ENCODE measurements at regions not wholly inside any gene's neighbourhood (a gene's known extent, or its start where the extent isn't known, plus 50 kb on each side); places are given as distances from the start of the nearest gene placed in this dataset.

DNA sequence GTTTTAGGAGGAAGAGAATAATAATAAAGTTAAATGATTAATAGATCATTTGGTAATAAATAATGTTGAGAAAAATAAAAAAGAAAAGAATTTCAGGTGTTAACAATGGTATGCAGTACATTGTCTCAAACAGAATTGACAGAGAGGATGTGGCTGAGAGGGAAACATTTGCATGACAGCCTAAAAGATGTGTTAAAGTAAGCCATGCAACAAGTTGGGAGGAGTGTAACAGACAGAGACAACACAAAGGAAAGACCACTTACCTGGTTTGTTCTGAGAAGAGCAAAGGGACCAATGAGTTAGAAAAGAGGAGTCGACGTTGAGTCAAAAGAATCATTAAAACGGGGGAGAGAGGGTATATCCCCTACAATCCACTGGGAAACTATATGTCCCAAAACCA lies 814.0 kb downstream of the KCNT2 start:
- H3K27ac ChIP-seq, result no peak overlapping the region
- DNase-seq (ENCODE audit: low spot score in 2 of 2), result no peak
- no peak overlapping the region for H3K4me3 ChIP-seq
- H3K4me1 ChIP-seq, result no peaks in the 10 kb centered on the region
- TF ChIP-seq, protein P1, sequence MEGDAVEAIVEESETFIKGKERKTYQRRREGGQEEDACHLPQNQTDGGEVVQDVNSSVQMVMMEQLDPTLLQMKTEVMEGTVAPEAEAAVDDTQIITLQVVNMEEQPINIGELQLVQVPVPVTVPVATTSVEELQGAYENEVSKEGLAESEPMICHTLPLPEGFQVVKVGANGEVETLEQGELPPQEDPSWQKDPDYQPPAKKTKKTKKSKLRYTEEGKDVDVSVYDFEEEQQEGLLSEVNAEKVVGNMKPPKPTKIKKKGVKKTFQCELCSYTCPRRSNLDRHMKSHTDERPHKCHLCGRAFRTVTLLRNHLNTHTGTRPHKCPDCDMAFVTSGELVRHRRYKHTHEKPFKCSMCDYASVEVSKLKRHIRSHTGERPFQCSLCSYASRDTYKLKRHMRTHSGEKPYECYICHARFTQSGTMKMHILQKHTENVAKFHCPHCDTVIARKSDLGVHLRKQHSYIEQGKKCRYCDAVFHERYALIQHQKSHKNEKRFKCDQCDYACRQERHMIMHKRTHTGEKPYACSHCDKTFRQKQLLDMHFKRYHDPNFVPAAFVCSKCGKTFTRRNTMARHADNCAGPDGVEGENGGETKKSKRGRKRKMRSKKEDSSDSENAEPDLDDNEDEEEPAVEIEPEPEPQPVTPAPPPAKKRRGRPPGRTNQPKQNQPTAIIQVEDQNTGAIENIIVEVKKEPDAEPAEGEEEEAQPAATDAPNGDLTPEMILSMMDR (IDR thresholded peaks at IDR 0.05), result no peak
- TF ChIP-seq POLR2AphosphoS5 (IDR thresholded peaks at IDR 0.05) (no peak), EP300 (IDR thresholded peaks at IDR 0.05) (no peak), POLR2A (IDR thresholded peaks at IDR 0.05) (no peak)
- H3K36me3 ChIP-seq, result no peaks in the 10 kb centered on the region
- WGBS, result 96% methylated on average over 3 of the region's 3 CpGs
- no peaks in the 10 kb centered on the region for H3K27me3 ChIP-seq
- H3K9me3 ChIP-seq, result no peaks in the 10 kb centered on the region

DNA sequence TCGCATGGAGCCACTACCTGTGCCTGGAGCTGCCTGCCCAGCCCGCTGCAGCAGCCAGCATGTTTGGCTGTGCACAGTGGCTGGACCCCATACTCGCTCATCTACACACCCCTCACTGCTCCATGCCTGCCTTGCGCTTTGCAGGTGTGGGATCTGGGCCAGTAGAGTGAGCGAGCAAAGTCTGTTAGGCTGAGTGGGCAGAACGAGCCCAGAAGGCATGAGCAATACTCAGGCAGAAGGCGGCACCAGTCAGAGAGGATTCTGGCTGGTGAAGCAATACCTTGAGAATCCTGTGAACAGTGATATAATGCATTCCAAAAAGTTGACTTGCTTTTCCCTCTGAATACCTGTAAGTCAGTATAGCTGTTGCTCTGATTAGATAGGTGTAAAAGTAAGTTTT lies 816.4 kb downstream of the KCNT2 start:
- H3K27me3 ChIP-seq, result no peaks in the 10 kb centered on the region
- no peak for DNase-seq (ENCODE audit: low spot score in 2 of 2)
- TF ChIP-seq, protein P1 (IDR thresholded peaks at IDR 0.05), result no peak
- TF ChIP-seq EP300 (IDR thresholded peaks at IDR 0.05), result no peak
- no peak for TF ChIP-seq POLR2AphosphoS5 (IDR thresholded peaks at IDR 0.05)
- TF ChIP-seq POLR2A (IDR thresholded peaks at IDR 0.05), result no peak
- no peak overlapping the region for H3K4me3 ChIP-seq
- no peaks in the 10 kb centered on the region for H3K9me3 ChIP-seq
- H3K27ac ChIP-seq, result no peak overlapping the region
- WGBS, result 95% methylated on average over 6 of the region's 7 CpGs
- no peaks in the 10 kb centered on the region for H3K36me3 ChIP-seq
- no peaks in the 10 kb centered on the region for H3K4me1 ChIP-seq

DNA sequence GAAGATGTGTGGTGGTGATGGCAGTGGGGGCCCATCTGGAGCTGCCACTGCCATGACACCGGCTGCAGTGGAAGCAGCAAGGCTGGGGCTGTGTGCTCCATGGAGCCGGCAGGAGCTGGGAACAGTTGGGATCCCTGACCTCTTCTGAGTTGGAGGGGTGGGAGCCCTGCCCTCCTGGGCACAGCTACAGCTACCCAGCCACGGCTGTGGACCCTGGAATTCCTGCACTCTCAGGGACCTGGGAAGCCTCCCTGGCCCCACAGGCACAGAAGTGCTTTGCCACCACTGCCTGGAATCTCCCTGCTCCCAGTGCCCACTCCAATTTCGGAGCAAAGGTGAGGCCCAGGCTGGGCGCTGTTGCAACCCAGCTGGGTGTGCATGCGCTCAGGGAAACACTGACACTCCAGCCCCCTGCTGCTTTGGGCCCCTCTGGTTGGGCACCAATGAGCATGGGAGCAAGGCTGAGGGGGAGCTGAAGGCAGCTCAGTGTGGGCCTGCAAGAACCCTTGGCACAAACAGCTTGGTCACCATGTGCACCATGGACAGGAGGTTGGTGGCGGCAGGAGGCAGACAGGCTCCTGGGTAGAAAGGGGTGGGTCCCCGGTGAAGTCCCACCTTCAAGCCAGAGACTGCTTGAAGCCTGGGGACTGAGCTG lies 817.6 kb downstream of the KCNT2 start:
- no peak overlapping the region for H3K4me3 ChIP-seq
- no peaks in the 10 kb centered on the region for H3K9me3 ChIP-seq
- no peak for DNase-seq (ENCODE audit: low spot score in 2 of 2)
- TF ChIP-seq POLR2A (IDR thresholded peaks at IDR 0.05) (no peak), POLR2AphosphoS5 (IDR thresholded peaks at IDR 0.05) (no peak)
- TF ChIP-seq, protein P1 (IDR thresholded peaks at IDR 0.05), result no peak
- H3K36me3 ChIP-seq, result no peaks in the 10 kb centered on the region
- H3K27ac ChIP-seq, result no peak overlapping the region
- 91% methylated on average over 7 of the region's 8 CpGs for WGBS
- no peaks in the 10 kb centered on the region for H3K27me3 ChIP-seq
- no peaks in the 10 kb centered on the region for H3K4me1 ChIP-seq

DNA sequence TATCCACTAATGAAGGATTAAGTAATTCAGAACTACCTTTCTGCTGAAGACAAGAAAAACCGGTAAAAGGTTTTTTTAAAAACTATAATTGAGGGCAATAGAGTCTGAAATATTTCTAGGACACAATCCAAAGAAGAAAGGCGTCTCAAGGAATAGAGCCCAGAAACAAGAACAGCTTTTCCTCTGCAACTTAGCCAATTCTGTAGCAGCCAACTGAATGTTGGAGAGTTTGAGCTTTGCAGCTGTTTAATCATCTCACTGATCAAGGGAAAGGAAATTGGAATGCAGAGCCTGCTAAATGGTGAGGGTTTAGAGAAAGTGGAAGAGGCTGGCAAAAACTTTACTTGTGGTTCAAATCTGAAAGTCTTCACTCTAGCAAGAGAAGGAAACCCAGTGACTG lies 818.9 kb downstream of the KCNT2 start:
- Histone ChIP-seq H3K27ac (no peak overlapping the region), H3K27me3 (no peaks in the 10 kb centered on the region), H3K36me3 (no peaks in the 10 kb centered on the region), H3K4me3 (no peak overlapping the region), H3K4me1 (no peaks in the 10 kb centered on the region), H3K9me3 (no peaks in the 10 kb centered on the region)
- DNase-seq (ENCODE audit: low spot score in 2 of 2), result no peak
- WGBS, result 24% methylated on average over 2 of the region's 2 CpGs
- TF ChIP-seq, protein P1 (IDR thresholded peaks at IDR 0.05), result no peak
- TF ChIP-seq EP300 (IDR thresholded peaks at IDR 0.05) (no peak), POLR2AphosphoS5 (IDR thresholded peaks at IDR 0.05) (no peak), POLR2A (IDR thresholded peaks at IDR 0.05) (no peak)

DNA sequence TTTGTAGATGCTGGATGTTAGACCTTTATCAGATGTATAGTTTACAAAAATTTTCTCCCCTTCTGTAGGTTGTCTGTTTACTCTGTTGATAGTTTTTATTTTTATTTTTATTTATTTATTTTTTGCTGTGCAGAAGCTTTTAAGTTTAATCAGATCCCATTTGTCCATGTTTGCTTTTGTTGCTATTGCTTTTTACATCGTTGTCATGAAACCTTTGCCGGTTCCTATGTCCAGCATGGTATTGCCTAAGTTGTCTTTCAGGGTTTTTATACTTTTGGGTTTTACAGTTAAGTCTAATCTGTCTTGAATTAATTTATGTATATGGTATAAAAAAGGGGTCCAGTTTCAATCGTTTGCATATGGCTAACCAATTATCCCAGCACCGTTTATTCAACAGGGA lies 819.5 kb downstream of the KCNT2 start:
- TF ChIP-seq POLR2AphosphoS5 (IDR thresholded peaks at IDR 0.05) (no peak), POLR2A (IDR thresholded peaks at IDR 0.05) (no peak), EP300 (IDR thresholded peaks at IDR 0.05) (no peak)
- TF ChIP-seq, protein P1 (IDR thresholded peaks at IDR 0.05), result no peak
- Histone ChIP-seq H3K4me1 (no peaks in the 10 kb centered on the region), H3K36me3 (no peaks in the 10 kb centered on the region), H3K27me3 (no peaks in the 10 kb centered on the region), H3K9me3 (no peaks in the 10 kb centered on the region), H3K4me3 (no peak overlapping the region), H3K27ac (no peak overlapping the region)
- no peak for DNase-seq (ENCODE audit: low spot score in 2 of 2)
- 54% methylated on average over 4 of the region's 4 CpGs for WGBS
